AG08396 (cell line): ENCODE measurements at regions not wholly inside any gene's neighbourhood (a gene's known extent, or its start where the extent isn't known, plus 50 kb on each side); places are given as distances from the start of the nearest gene placed in this dataset.
A peak's percentile ranks its signal among the peaks of the same experiment; 100 is the strongest.

Source experiments
- DNase-seq: peaks from one replicate; pipeline ENCODE4 v3.0.0; 2012; ENCODE audit warnings: low spot score, mixed read lengths

DNA sequence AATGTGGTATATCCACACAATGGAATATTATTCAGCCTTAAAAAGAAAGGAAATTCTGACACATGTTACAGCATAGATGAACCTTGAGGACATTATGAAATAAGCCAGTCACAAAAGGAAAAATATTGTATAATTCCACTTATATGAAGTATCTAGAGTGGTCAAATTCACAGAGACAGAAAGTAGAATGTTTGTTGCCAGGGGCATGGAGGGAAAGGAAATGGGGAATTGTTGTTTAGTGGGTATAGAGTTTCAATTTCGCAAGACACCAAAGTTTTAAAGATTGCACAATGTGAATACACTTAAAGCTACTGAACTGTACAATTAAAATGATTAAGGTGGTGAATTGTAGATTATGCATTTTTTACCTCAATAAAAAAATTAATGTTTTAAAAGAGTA is 92.9 kb downstream of the TXNL1 start:
- DNase-seq: no peak

DNA sequence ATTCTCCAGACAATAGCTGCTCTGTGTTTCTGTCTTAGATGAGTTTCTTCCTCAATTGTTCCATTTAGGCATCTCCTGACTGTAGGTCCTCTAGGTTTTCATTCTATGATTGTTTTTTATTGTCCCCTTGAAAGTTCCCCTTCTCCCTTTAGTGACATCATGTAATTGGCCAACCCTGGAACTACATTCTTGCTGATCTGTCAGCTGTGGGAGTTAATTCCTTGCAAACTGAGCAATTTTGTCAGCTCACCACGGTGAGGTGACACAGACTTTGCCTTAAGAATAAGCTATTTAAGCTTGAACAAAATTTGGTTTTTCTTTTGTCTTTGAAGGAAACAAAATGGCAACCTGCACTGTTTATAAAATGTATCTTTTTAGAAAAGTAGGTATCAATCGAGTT is 95.9 kb downstream of the TXNL1 start:
- DNase-seq: no peak

DNA sequence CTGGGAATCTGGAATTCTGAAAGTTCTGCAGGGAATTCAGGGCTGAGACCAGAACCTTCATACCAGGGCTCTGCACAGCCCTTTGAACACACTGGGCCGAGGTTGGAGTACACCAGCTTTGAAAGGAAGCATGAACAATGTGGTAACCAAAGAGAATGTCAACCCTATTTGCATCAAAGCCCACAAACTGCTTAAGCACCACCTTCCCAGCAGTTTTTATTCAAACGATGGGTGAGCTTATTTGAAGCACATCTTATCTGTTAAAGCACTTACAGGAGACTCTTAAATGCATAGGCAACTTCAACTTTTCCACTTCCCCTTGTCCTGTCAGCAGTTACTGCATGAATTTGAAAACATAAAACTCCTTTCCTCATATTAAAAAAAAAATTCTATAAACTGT is 96.6 kb downstream of the TXNL1 start:
- DNase-seq: no peak

DNA sequence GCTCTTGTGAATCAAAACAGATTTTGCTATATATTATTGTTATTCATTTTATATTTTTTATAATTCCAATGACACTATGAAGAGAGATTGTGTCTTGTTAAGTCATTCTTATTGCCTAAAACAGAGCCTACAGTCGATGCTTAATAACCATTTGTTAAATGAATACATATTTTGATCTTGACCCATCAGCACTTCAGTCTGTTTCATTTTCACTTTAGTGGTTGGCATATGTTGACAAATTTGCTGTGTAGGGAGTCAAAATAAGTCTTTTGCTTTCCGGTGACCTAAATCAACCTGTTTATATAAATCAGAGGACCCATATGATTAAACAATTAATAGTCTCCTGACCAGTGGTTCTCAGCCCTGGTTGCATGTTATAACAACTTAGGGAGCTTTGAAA is 97.1 kb downstream of the TXNL1 start:
- DNase-seq: no peak

DNA sequence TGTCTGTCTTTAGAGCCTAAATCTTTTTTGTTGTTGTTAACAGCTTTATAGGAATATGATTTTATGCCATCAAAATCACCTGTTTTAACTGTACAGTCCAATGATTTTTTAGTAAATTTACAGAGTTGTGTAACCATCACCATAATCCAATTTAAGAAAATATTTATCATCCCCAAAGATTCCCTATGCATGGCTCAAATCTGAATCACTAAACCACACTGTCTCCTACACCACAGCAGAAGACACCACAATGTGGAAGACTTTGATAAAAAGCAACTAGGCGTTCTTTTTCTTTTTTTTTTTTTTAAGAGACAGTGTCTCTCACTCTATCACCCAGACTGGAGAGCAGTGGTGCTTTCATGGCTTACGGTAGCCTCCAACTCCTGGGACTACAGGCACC is 99.6 kb downstream of the TXNL1 start:
- DNase-seq: no peak

DNA sequence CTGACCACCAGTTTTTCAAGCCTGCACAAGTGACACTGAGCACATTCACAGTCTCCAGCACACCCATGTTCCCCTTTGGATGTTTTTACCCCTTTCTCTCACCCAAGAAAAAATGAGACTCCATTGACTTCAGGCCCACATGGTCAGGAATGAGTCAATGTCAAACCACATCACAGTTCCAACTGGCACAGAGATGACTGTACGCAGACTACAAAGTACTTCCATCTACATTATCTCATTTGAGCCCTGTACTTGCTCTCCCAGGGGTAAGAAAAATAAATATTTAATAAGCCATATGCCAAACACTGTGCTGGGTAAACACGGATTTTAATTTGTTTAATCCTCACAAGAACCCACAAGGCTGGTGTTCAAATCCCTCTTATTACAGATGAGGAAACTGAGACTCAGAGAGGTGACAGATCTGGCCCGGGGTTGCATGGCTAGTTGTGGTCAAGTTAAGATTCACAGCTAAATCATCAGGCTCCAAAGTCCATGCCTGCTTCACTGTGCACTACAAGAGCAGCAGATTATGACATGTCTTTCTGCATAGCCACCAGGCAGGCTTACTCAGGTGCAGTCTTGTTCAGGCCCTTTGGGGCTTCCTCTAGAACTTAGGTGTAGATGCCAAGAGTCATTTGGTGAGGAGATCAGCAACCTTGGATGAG is 106.1 kb downstream of the TXNL1 start:
- DNase-seq: peak; percentile 10

DNA sequence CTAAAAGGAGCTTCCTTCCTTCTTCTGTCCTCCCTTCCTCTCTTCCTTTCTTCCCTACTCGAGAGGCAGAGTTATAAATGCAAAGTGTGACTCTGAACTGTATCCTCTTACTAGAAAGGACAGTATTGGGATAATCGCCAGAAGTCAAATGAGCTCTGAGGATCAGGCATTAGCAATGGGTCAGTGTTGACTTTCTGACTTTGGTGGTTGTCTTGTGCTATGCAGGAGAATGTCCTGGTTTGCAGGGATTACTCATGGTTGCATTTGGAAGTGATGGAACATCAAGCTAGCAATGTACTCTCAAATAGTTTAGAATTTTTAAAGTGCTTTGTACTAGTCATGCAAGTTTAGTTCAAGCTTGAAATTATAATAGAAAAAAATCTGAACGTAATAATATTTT is 115.6 kb downstream of the TXNL1 start:
- peak; percentile 23 for DNase-seq

DNA sequence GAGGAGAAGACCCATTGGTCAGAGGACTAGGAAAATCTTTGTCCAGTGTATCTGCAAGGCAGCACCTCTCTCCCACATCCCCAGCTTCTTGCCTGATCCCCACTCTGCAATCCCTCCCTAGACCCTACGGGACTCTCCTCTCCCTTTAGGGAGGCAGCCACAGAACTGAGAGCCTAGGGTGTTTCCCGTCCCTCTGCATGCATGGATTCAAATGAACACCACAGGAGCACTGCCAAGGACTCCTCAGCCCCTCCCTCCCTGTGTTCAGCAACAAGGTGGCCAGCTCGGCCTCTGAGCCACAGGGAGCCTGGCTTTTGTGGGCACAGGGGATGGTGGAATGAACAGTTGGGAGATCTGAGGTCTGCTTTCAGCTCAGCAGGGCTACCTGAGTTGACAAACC is 117.1 kb downstream of the TXNL1 start:
- no peak for DNase-seq

DNA sequence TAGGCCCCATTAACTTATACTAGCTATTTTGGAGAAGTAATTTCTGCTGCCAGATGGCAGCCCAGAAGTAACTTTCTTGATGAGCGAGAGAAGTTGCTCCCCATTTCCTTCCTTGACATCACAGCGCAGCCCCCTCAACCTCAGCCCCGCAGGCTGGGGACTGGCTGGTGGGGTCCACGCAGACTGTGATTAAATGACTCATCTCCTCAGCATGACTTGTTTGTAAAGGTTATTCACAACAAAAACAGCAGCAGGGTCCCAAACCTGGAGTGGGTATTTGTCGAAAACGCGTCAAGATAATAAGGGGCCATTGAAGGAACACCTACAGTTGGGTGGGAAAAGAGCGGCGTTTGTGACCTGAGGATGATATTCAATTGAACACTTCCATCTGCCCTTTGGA is 120.6 kb downstream of the TXNL1 start:
- no peak for DNase-seq

DNA sequence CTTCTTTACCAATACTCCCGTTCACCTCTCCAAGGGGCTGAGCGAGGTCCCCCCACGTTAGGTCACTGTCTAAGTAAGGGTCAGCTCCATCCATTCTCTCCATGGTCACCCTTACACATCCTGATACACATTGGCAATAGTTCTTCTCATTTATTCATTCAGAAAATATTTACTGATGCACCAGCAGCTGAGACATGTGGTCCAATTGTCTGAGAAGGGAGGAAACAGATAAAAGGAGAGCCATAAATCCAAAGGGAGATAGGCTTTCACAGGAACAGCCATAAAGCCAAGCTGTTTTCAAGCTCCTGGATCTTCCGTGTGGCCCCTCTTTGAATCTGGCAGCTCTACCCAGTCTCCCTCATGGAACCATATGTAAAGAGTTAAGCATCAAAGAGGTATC is 121.2 kb downstream of the TXNL1 start:
- no peak for DNase-seq

DNA sequence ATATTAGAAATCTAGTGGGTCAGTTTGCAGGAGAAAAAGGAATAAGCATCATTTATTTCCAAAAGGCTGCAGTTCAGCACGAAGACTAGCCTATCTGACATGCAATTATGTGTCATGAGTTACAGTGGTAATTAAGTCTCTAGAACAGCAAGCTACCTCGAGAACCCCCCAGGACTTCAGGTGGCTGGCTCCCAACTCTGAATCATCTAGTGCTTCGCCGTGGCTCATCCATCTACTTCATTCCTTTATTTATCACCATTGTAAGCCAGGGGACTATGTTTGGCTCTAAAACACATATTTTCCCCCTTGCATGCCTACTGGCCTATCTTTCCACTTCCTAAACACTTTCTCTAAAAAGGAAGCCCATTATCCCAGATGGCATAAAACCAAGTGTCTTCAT is 121.6 kb downstream of the TXNL1 start:
- DNase-seq: no peak

DNA sequence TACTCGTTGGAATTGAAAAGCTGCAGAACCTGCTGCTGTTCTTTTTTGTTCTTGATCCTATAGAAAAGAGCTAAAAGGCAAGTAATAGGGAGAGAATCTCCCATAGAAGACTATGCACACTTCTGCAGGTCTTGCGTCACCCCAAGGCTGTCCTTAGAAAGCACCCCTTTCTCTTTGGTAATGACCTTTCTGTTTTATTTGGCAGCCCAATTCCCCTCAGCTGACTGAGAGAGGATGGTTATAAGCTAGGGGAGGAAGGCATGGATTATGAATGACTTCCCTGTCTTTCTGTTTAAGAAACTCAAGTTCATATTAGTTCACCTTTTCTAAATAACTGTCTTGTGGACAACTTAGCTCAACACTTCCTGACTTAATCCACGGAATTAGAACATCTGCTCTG is 122.9 kb downstream of the TXNL1 start:
- no peak for DNase-seq

DNA sequence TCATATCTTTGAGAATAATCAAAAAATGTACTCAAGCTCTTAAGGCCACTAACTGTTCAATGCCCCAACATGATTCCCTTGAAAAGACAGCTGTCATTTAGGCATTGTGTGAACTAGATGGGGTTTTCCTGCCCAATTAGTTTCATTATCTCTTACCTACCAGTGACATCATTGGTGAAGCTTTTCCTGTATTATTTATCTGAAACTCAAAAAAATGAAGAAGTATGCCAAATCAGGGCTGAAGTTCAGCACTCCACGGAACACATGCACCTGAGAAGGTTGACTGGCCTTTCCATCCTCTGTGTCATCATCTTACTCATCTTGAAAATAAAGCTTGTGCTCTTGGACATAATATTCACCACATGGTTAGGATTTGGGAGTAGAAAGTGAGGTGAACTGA is 126.4 kb downstream of the TXNL1 start:
- no peak for DNase-seq

DNA sequence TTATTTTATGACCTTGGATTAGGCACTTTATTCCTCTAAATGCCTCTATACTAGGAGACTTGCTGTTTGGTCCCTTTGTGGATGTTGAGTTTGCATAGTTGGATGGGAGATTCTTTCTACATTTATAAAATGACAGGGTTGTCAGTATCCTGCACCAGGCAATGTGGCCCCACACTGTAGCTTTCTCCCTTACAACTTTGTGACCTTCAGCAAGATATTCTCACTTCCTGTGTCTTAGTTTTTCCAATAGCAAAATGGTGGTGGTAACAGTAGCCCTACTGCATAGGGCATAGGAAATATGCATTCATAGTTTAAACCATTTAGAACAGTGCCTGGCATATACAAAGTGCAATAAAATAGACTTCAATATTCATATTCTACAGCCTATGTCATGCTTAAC is 128.3 kb downstream of the TXNL1 start:
- no peak for DNase-seq

DNA sequence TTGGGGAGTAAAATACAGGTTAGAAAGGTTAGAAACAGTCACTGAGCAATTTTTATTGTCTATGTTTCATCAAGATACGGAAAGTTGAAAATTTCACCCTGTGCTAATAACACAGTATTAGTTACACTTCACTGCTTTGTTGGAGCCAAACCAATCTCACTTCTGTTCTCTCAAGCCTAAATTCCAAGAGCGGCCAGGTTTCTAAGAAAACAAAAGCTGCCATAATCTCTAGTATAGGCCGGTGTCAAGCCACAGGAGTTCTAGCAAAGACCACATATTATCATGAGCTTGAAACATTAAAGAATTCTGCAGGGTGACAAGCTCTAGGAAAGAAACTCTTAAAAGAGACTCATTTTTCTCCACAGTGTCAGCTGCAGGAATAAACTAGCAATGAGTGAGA is 128.7 kb downstream of the TXNL1 start:
- no peak for DNase-seq

DNA sequence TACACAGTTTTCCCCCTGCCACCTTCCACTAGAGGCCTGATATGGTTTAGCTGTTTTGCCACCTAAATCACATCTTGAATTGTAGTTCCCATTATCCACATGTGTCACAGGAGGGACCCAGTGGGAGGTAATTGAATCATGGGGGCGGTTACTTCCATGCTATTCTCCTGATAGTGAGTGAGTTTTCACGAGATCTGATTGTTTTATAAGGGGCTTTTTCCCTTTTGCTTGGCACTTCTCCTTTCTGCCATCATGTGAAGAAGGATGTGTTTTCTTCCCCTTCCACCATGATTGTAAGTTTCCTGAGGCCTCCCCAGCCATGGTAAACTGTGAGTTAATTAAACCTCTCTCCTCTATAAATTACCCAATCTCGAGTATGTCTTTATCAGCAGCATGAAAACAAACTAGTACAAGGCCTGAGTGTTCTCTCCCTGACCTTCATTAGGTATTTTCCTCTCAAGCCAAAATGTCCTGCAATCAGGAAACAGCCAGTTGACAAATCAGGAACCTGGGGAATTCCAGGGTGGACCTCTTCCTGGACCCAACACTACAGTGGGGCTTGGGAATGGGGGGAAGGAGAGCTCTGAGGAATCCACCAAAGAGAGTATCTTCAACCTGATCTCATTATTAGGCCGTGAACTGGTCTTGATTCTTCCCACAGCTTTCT is 129.9 kb downstream of the TXNL1 start:
- DNase-seq: no peak

DNA sequence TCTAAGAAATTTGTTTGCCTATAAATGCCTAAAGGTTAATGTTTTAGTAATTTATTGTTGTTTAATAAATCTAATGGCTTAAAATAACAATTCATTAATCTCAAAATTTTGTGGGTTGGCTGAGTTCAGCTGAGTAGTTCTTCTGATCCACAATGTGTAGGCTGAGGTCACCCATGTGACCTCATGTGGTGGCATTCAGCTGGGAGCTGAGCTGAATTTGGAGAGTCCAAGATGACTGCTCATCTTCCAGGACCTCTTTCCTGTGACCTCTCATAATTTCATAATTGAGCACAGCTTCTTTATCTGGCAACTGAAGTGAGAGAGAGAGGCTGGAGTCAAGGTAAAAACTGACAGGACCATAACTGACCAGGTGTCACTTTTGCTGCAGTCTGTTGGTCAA is 132.4 kb downstream of the TXNL1 start:
- DNase-seq: no peak

DNA sequence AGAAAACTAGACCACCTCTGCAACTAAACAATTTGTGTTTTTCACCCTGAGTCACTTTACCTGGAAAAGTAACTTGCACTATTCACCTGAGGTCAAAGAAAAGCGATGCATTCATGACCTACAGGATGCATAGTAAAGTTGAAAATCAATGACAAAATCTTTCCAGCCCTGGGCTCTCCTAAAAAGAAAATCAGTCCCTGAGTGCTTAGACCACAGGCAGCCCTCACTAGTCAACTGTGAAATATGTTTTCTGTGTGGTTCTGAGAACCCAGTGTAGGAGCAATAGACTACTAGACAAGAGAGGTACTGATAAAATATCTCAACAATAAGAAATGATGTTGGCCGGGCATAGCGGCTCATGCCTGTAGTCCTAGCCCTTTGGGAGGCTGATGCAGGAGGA is 133.1 kb downstream of the TXNL1 start:
- no peak for DNase-seq

DNA sequence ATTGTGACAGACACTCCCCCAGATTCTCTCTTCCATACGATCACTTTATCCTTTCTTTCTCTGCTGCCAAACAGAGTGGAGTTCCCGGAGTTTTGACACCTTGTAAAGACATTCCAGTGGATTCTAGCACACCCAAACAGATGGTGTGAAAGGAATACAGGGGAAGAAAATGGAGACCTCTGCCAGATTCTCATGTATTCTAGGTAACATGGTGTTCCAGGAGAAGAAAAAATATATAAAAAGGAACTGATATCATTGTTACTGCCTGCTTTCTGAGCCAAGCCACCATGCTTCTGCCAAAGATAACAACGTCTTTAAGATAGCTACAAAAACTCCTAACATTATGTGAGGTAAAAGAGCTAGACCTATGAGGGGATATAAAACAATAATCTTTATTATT is 136.5 kb downstream of the TXNL1 start:
- DNase-seq: no peak

DNA sequence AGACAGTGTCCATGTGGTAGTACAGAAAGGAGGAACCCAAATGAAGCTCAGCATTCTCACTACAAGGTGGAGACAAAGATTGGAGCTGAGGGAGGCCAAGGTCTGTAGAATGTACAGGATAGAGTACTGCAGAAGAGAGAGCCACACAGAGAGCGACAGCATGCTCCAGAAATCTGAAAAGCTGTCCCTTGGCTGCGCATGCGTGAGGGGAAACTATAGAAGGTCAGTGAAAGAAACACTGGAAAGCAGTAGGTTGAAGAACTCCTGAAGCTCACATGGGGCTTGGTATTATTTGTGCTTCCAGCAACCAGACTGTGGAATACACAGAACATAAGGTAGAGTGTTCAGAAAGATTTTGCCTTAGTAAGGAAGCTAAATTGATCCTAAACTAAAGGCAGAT is 142.5 kb downstream of the TXNL1 start:
- no peak for DNase-seq

DNA sequence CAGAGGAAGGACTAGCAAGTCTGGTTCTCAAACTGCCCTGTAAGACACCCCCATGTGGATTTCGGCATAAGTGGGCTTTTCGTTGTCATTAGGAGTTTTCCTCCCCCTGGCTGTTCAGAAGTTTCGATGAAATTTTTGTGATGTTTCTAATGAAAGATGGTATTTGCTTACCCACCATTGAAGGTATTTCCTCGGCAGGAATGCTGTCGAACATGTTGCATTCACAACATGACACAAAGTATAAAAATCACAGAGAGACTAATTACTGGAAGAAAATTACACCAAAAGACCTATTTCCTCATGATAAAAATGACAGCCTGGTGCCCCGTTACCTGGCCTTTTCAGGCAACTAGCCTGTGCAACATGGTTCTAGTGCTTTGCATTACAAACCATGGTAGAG is 144.9 kb downstream of the TXNL1 start:
- DNase-seq: no peak

DNA sequence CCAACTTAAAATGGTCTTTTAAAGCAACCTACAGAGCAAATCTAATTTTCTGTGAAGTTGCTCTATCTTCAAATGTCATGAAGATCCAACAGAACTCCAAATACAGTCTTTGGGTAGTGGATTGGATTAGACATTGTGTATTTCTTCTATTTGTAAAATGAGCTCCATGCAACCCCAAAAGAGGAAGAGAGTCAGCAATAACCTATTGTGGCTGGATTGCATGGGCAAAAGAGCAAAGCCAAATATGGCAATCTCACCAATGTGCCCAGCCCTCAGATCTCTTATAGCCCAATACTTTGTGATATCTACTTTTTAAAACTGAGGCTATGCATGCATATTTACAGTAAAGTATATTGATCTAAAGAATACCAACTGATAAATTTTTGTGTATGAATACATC is 146.3 kb downstream of the TXNL1 start:
- DNase-seq: no peak

DNA sequence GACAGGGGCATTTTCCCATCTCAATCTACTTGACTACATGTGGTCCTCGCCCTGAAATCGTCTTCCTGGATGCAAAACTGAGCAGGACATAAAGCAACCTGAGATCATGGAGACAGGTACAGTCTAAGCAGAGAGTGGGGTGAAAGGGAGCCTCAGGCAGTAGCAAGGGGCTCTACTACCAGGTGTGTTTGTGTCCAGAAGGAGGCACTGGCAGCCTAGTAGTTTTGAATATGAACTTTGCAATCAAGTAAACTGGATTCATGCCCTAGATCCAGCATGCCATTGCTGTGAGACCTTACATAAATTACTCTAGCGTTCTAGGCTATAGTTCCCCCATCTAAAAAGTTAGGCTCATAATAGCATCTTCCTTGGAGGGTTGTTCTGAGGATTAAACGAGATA is 147.4 kb downstream of the TXNL1 start:
- no peak for DNase-seq

DNA sequence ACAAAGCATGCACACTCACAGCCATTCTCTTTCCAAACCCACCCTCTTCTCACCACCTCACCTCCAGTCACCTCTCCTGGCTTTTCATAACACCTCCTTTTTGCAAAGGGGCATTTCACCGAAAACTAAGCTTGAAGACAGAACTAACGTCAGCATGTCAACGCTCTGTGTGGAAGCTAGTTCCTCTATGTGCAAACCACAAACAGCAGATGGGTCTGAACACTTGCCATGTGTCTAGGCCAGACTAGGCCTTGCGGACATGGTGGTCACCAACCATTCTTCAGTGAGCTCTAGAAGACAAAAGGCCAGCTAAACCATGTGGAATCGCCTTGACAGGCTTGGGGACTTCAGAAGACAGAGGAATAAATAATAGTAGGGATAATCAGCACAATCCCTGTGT is 148.5 kb downstream of the TXNL1 start:
- DNase-seq: no peak
